ENCODE measurements at regions not wholly inside any gene's neighbourhood (a gene's known extent, or its start where the extent isn't known, plus 50 kb on each side); places are given as distances from the start of the nearest gene placed in this dataset.

- Histone ChIP-seq H2BK12ac (ENCODE audit: insufficient read length, low read depth, low read length) (no peak overlapping the region), H2BK120ac (ENCODE audit: low read depth, low read length, poor library complexity, severe bottlenecking) (no peak overlapping the region), H3K18ac (ENCODE audit: insufficient read length, low read depth, low read length) (no peak overlapping the region), H4K91ac (ENCODE audit: insufficient read length, low read depth, low read length) (no peak overlapping the region), H3K9ac (ENCODE audit: extremely low read depth, insufficient read length, low read length) (no peak overlapping the region), H3K9me3 (ENCODE audit: control insufficient read depth, low read depth, low read length) (no peaks in the 10 kb centered on the region), H4K8ac (replicated peaks; ENCODE audit: insufficient read length, low read depth, low read length) (no peak overlapping the region), H4K20me1 (ENCODE audit: control insufficient read depth, insufficient read depth, insufficient read length) (no peaks in the 10 kb centered on the region), H3K23me2 (ENCODE audit: insufficient read length, low read depth, low read length, poor library complexity, severe bottlenecking) (no peaks in the 10 kb centered on the region), H2AK5ac (ENCODE audit: insufficient read length, low read length) (no peak overlapping the region), H3K23ac (ENCODE audit: insufficient read length, low read depth, low read length) (no peak overlapping the region), H3K27me3 (ENCODE audit: insufficient read depth, low read length) (no peaks in the 10 kb centered on the region), H3K4ac (ENCODE audit: low read depth, low read length) (no peak overlapping the region), H2BK15ac (ENCODE audit: low read depth, low read length) (no peak overlapping the region), H3K56ac (ENCODE audit: insufficient read length, low read depth, low read length) (no peak overlapping the region), H2BK20ac (ENCODE audit: low read depth, low read length, poor library complexity, severe bottlenecking) (no peak overlapping the region), H3K4me1 (ENCODE audit: insufficient read depth, low read length) (no peaks in the 10 kb centered on the region), H3K4me2 (ENCODE audit: insufficient read depth, insufficient read length, low read length) (no peak overlapping the region), H4K5ac (ENCODE audit: insufficient read length, low read depth, low read length) (no peak overlapping the region), H3K79me2 (ENCODE audit: insufficient read depth, low read length) (no peaks in the 10 kb centered on the region), H2AFZ (ENCODE audit: low read length) (no peak overlapping the region), H3K27ac (ENCODE audit: insufficient read length, low read depth, low read length) (no peak overlapping the region), H2BK5ac (ENCODE audit: insufficient read length, low read length) (no peak overlapping the region), H3K79me1 (ENCODE audit: insufficient read depth, low read depth, low read length, poor library complexity, severe bottlenecking) (no peaks in the 10 kb centered on the region), H3K14ac (ENCODE audit: insufficient read depth, low read length) (no peak overlapping the region), H3T11ph (ENCODE audit: low read length) (no peak overlapping the region)
- Mint-ChIP-seq H3K9me3 (no peaks in the 10 kb centered on the region), H3K4me3 (no peak overlapping the region), H3K4me1 (peaks cover 14 to 16% of the 10 kb centered on the region in 2 experiments), H3K27ac (peak overlapping the region in 1 of 3 experiments; percentile 59; a peak in 1 of 7 replicates), H3K36me3 (ENCODE audit: insufficient read depth in 1 of 3, low read depth in 3 of 3) (no peaks in the 10 kb centered on the region), H3K27me3 (ENCODE audit: low read depth) (peaks cover 6% of the 10 kb centered on the region)
- DNase-seq = no peak
- WGBS (ENCODE audit: extremely low coverage, insufficient read length, low lambda C conversion rate) = no CpG with 5 or more reads among the region's 3 CpGs
- TF ChIP-seq CTCF (conservative IDR thresholded peaks at IDR 0.05) = no peak
Observed at GRCh38 chr5:56326770-56327169, 93.6 kb upstream of the ANKRD55 start.

All from H9 (cell line).